ENCODE measurements at regions not wholly inside any gene's neighbourhood (a gene's known extent, or its start where the extent isn't known, plus 50 kb on each side); places are given as distances from the start of the nearest gene placed in this dataset.

DNA sequence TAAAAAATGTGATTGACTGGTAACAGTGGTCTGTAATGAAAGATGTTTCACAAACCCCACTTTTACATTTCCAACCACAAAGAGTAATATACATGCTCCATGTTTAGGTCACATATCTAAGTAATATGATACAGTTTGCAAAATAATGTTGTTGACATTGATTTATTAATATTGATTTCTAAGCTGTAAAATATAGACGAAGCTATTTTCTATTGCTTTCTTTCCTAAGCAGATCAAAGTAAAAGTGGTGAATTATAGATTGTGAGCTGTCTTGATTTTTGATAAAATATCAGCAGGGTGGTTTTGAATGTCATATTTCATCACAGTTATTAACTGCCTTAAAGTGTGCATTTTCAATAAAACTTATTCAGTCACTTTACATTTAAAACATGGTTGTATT is 2292.8 kb downstream of the PCDH9 start:
- TF ChIP-seq, protein P1, sequence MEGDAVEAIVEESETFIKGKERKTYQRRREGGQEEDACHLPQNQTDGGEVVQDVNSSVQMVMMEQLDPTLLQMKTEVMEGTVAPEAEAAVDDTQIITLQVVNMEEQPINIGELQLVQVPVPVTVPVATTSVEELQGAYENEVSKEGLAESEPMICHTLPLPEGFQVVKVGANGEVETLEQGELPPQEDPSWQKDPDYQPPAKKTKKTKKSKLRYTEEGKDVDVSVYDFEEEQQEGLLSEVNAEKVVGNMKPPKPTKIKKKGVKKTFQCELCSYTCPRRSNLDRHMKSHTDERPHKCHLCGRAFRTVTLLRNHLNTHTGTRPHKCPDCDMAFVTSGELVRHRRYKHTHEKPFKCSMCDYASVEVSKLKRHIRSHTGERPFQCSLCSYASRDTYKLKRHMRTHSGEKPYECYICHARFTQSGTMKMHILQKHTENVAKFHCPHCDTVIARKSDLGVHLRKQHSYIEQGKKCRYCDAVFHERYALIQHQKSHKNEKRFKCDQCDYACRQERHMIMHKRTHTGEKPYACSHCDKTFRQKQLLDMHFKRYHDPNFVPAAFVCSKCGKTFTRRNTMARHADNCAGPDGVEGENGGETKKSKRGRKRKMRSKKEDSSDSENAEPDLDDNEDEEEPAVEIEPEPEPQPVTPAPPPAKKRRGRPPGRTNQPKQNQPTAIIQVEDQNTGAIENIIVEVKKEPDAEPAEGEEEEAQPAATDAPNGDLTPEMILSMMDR (IDR thresholded peaks at IDR 0.05): no peak
- TF ChIP-seq ZFX (IDR thresholded peaks at IDR 0.05; ENCODE audit: borderline replicate concordance): no peak

Data from 22Rv1 (cell line).